ENCODE measurements at regions not wholly inside any gene's neighbourhood (a gene's known extent, or its start where the extent isn't known, plus 50 kb on each side); places are given as distances from the start of the nearest gene placed in this dataset.

DNA sequence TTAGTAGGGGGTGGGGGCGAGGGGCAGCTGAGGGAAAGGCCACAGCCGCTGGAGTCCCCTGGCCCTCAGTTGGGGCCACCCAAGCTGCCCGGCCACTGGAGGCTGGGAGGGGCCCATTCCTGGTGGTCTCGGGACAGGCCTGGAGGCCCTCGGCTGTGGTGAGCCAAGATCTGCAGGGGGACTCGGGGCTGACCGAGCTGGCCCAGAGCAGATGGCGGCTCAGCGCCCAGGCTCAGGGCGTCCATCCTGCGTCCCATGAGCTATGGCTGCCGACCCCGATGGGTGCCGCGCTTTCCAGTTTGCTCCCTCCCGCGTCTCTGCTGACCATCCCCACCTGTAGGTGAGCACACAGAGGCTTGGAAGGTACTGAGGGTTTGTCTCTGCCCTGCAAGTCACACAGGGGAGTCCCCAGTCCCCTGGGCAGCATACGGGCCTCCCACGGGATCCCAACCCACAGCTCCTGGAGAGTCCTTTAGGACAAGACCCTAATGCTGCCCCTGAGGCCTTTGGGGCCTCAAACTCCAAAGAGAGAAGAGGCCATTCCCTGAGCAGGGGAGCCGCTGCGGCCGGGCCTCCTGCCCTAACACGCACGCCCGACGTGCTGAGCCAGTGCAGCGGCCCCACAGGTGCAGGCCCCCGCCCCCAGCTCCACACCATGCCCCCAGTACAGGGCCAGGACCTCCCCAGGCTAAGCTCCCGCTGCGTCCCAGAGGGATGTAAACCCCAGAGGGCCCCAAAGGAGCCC lies 107.2 kb downstream of the MICALL2 start:
- TF ChIP-seq POLR2A (IDR thresholded peaks at IDR 0.05) (no peak), EP300 (IDR thresholded peaks at IDR 0.05) (no peak)

All from ovary (tissue), 1 donor.